ENCODE measurements at regions not wholly inside any gene's neighbourhood (a gene's known extent, or its start where the extent isn't known, plus 50 kb on each side); places are given as distances from the start of the nearest gene placed in this dataset.

- Histone ChIP-seq H3K4me3 (no peak overlapping the region), H3K9me3 (no peaks in the 10 kb centered on the region), H3K27me3 (no peaks in the 10 kb centered on the region), H3K27ac (no peak overlapping the region), H3K36me3 (ENCODE audit: low read depth, missing control alignments) (no peaks in the 10 kb centered on the region), H3K4me1 (peaks cover 17% of the 10 kb centered on the region)
- DNase-seq: no peak
- intact Hi-C loops (cut with DNase I; ENCODE audit: low total_unique reads): no loop called here
- TF ChIP-seq POLR2A (IDR thresholded peaks at IDR 0.05) (no peak), CTCF (IDR thresholded peaks at IDR 0.05) (no peak)
- WGBS, 2 donors: 92 to 94% methylated on average over 3 of the region's 3 CpGs
Measured at GRCh38 chr6:150664091-150664490, 64.4 kb downstream of the PLEKHG1 start.

GRCh38 chr6:150666071-150666470 is 66.4 kb downstream of the PLEKHG1 start:
- peaks cover 18% of the 10 kb centered on the region for H3K4me1 ChIP-seq
- no peaks in the 10 kb centered on the region for H3K36me3 ChIP-seq (ENCODE audit: low read depth, missing control alignments)
- peak overlapping the region in 1 of 2 donors; percentile 32 for H3K27ac ChIP-seq
- no peak for DNase-seq
- WGBS, 2 donors: 66 to 73% methylated on average over 5 of the region's 5 CpGs
- no peaks in the 10 kb centered on the region for H3K27me3 ChIP-seq
- TF ChIP-seq CTCF (IDR thresholded peaks at IDR 0.05) (no peak), POLR2A (IDR thresholded peaks at IDR 0.05) (no peak)
- no peak overlapping the region for H3K4me3 ChIP-seq
- intact Hi-C loops (cut with DNase I; ENCODE audit: low total_unique reads): no loop called here
- no peaks in the 10 kb centered on the region for H3K9me3 ChIP-seq

- intact Hi-C loops (cut with DNase I; ENCODE audit: low total_unique reads): no loop called here
- H3K27me3 ChIP-seq: no peaks in the 10 kb centered on the region
- DNase-seq: no peak
- peaks cover 18% of the 10 kb centered on the region for H3K4me1 ChIP-seq
- no peaks in the 10 kb centered on the region for H3K9me3 ChIP-seq
- no peak for TF ChIP-seq CTCF (IDR thresholded peaks at IDR 0.05)
- TF ChIP-seq POLR2A (IDR thresholded peaks at IDR 0.05): no peak
- no peaks in the 10 kb centered on the region for H3K36me3 ChIP-seq (ENCODE audit: low read depth, missing control alignments)
- WGBS, 2 donors: 52 to 56% methylated on average over 1 of the region's 1 CpG
- peak overlapping the region in 1 of 2 donors; percentile 14 for H3K27ac ChIP-seq
- H3K4me3 ChIP-seq: no peak overlapping the region
Measured at GRCh38 chr6:150667359-150667758, 67.7 kb downstream of the PLEKHG1 start.

GRCh38 chr6:150667977-150668716 is 68.5 kb downstream of the PLEKHG1 start:
- intact Hi-C loops (cut with DNase I; ENCODE audit: low total_unique reads): no loop called here
- Histone ChIP-seq H3K27ac (peak overlapping the region in 1 of 2 donors; percentile 14), H3K27me3 (no peaks in the 10 kb centered on the region), H3K4me3 (no peak overlapping the region), H3K4me1 (peaks cover 18% of the 10 kb centered on the region), H3K9me3 (no peaks in the 10 kb centered on the region), H3K36me3 (ENCODE audit: low read depth, missing control alignments) (no peaks in the 10 kb centered on the region)
- TF ChIP-seq POLR2A (IDR thresholded peaks at IDR 0.05) (no peak), CTCF (IDR thresholded peaks at IDR 0.05) (no peak)
- WGBS, 2 donors: 30 to 47% methylated on average over 8 of the region's 8 CpGs
- peak; percentile 95 for DNase-seq

- TF ChIP-seq POLR2A (IDR thresholded peaks at IDR 0.05) (no peak), CTCF (IDR thresholded peaks at IDR 0.05) (no peak)
- Histone ChIP-seq H3K27me3 (no peaks in the 10 kb centered on the region), H3K36me3 (ENCODE audit: low read depth, missing control alignments) (no peaks in the 10 kb centered on the region), H3K27ac (peak overlapping the region in 1 of 2 donors; percentile 14), H3K4me1 (peaks cover 18% of the 10 kb centered on the region), H3K4me3 (no peak overlapping the region), H3K9me3 (no peaks in the 10 kb centered on the region)
- no peak for DNase-seq
- intact Hi-C loops (cut with DNase I; ENCODE audit: low total_unique reads): no loop called here
- WGBS, 2 donors: 23 to 38% methylated on average over 1 of the region's 1 CpG
Measured at GRCh38 chr6:150668900-150669302, 69.2 kb downstream of the PLEKHG1 start.

Measured in testis (tissue), 2 donors.